ENCODE measurements at regions not wholly inside any gene's neighbourhood (a gene's known extent, or its start where the extent isn't known, plus 50 kb on each side); places are given as distances from the start of the nearest gene placed in this dataset.

DNA sequence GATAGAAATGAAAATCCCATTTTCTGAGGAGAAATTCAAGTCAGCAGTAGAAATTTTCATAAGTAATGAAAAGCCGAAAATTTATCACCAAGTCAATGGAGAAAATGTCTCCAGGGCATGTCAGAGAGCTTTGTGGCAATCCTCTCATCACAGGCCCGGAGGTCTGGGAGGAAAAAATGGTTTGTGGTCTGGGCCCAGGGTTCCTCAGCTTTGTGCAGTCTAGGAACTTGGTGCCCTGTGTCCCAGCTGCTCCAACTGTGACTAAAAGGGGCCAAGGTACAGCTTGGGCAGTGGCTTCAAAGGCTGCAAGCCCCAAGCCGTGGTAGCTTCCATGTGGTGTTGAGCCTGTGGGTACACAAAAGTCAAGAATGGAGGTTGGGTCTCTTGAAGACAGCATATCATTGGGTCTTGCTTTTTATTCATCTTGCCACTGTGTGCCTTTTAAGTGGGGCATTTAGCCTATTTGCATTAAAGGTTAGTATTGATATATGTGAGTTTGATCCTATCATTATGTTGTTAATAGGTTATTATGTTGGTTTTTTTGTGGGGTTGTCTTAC, 608.5 kb downstream of the PDHA2 start:
- TF ChIP-seq, protein P1, sequence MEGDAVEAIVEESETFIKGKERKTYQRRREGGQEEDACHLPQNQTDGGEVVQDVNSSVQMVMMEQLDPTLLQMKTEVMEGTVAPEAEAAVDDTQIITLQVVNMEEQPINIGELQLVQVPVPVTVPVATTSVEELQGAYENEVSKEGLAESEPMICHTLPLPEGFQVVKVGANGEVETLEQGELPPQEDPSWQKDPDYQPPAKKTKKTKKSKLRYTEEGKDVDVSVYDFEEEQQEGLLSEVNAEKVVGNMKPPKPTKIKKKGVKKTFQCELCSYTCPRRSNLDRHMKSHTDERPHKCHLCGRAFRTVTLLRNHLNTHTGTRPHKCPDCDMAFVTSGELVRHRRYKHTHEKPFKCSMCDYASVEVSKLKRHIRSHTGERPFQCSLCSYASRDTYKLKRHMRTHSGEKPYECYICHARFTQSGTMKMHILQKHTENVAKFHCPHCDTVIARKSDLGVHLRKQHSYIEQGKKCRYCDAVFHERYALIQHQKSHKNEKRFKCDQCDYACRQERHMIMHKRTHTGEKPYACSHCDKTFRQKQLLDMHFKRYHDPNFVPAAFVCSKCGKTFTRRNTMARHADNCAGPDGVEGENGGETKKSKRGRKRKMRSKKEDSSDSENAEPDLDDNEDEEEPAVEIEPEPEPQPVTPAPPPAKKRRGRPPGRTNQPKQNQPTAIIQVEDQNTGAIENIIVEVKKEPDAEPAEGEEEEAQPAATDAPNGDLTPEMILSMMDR (IDR thresholded peaks at IDR 0.05) = no peak
- TF ChIP-seq POLR2A (IDR thresholded peaks at IDR 0.05) = no peak

Data from suprapubic skin (tissue), 3 donors.